HL-60/S4 treated with retinoic acid at 250 ng/mL for 4 days and 3 days (cell line): ENCODE measurements at regions not wholly inside any gene's neighbourhood (a gene's known extent, or its start where the extent isn't known, plus 50 kb on each side); places are given as distances from the start of the nearest gene placed in this dataset.

Experiments
- in situ Hi-C: fragments of 300-500 bp; cut with MboI; formaldehyde crosslinking; loops from 2 replicates; pipeline ENCODE4 v1.7.0; 2022; ENCODE audit warnings: low sequenced_read_pairs

GRCh38 chr2:64311948-64312621, 141.9 kb upstream of the LGALSL start:
- in situ Hi-C loops = no loop called here

- in situ Hi-C loops = no loop called here
These were observed 141.2 kb upstream of the LGALSL start for GRCh38 chr2:64312622-64313397.

GRCh38 chr2:64313398-64313723, 140.6 kb upstream of the LGALSL start:
- in situ Hi-C loops = no loop called here

GRCh38 chr2:64315291-64315960, 138.5 kb upstream of the LGALSL start:
- in situ Hi-C loops = no loop called here

- in situ Hi-C loops = no loop called here
These were observed 136.1 kb upstream of the LGALSL start for GRCh38 chr2:64317707-64318475.

GRCh38 chr2:64318476-64318748, 135.6 kb upstream of the LGALSL start:
- in situ Hi-C loops = no loop called here

- in situ Hi-C loops = no loop called here
These were observed 134.1 kb upstream of the LGALSL start for GRCh38 chr2:64319896-64320295.

- in situ Hi-C loops = no loop called here
These were observed 131.5 kb upstream of the LGALSL start for GRCh38 chr2:64322433-64322832.

- in situ Hi-C loops = no loop called here
These were observed 130.8 kb upstream of the LGALSL start for GRCh38 chr2:64323197-64323596.

- in situ Hi-C loops = loop anchor here (5.0 to 25.0 kb wide), 2 partner anchors 278 to 562 kb away; no protein-coding TSS in a partner anchor
These were observed 129.1 kb upstream of the LGALSL start for GRCh38 chr2:64324746-64325410.

GRCh38 chr2:64325477-64325851, 128.5 kb upstream of the LGALSL start:
- in situ Hi-C loops = loop anchor here (5.0 to 25.0 kb wide), 2 partner anchors 278 to 562 kb away; no protein-coding TSS in a partner anchor

GRCh38 chr2:64325852-64326577, 127.9 kb upstream of the LGALSL start:
- in situ Hi-C loops = loop anchor here (5.0 to 25.0 kb wide), 2 partner anchors 279 to 561 kb away; no protein-coding TSS in a partner anchor

- in situ Hi-C loops = loop anchor here (5.0 to 25.0 kb wide), 2 partner anchors 279 to 561 kb away; no protein-coding TSS in a partner anchor
These were observed 127.3 kb upstream of the LGALSL start for GRCh38 chr2:64326578-64327050.

- in situ Hi-C loops = loop anchor here (5.0 to 25.0 kb wide), 2 partner anchors 280 to 560 kb away; no protein-coding TSS in a partner anchor
These were observed 126.8 kb upstream of the LGALSL start for GRCh38 chr2:64327129-64327509.

- in situ Hi-C loops = loop anchor here (5.0 to 25.0 kb wide), 2 partner anchors 280 to 560 kb away; no protein-coding TSS in a partner anchor
These were observed 126.2 kb upstream of the LGALSL start for GRCh38 chr2:64327510-64328414.

- in situ Hi-C loops = loop anchor here (5.0 to 25.0 kb wide), 2 partner anchors 281 to 559 kb away; no protein-coding TSS in a partner anchor
These were observed 125.6 kb upstream of the LGALSL start for GRCh38 chr2:64328415-64328722.

- in situ Hi-C loops = loop anchor here (5.0 to 25.0 kb wide), 2 partner anchors 281 to 559 kb away; no protein-coding TSS in a partner anchor
These were observed 125.2 kb upstream of the LGALSL start for GRCh38 chr2:64328756-64329155.

GRCh38 chr2:64329848-64330247, 124.1 kb upstream of the LGALSL start:
- in situ Hi-C loops = loop anchor here (5.0 to 25.0 kb wide), 2 partner anchors 283 to 557 kb away; no protein-coding TSS in a partner anchor
